ENCODE measurements at regions not wholly inside any gene's neighbourhood (a gene's known extent, or its start where the extent isn't known, plus 50 kb on each side); places are given as distances from the start of the nearest gene placed in this dataset.

DNA sequence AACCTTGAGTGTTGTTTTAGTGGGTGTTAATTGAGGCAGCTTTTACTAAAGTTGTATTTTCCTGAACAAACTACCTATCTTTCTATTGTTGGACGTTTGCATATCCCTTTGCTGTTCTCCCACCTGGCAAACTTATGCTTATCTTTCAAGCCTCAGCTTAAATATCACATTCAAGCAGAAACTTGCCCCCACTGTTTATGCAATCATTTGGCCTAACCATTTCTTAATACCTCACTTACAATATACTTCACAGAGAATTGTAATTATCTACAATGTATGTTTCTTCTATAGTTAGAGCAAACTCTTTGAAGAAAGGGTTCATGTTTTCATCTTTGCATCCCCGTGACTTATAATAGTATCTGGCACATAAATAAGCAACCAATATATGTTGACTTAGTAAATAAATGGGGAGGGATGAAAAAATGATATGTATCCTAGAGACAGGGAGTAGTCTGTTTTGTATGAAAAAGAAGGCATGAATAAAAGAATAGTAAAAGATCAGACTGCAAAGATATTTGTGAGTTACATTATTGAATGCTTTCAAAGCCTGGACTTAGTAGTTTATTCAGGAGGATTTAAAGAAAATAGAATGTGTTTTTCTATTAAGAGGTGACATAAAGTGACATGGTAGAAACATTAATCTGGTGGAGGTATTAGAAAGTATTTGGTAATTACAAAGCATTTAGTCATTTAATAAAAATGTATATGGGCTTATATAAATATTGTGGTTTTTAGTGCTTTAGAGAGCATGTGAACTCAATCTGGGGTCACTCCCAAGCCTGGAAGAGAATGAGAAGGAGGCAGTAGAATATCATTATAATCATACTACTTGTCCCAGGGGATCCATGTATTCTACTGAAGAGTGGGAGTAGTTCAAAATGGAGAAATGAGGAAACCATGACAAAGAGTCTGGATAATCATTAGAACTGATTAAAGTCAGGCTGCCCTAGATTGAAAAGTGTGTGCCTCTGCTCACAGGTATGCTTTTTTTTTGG, 60.0 kb upstream of the DCBLD2 start:
- Histone ChIP-seq H3K27me3 (ENCODE audit: control insufficient read depth in 1 of 2, insufficient read depth in 2 of 2, low read length in 2 of 2) (no peaks in the 10 kb centered on the region), H4K20me1 (ENCODE audit: insufficient read depth, low read length) (no peaks in the 10 kb centered on the region), H3K79me2 (ENCODE audit: insufficient read depth, low read length) (no peaks in the 10 kb centered on the region), H3K4me3 (replicated peaks in 1 of 3; ENCODE audit: insufficient read depth in 1 of 3, low read depth in 2 of 3, low read length in 3 of 3) (no peak overlapping the region), H3K36me3 (replicated peaks in 1 of 2; ENCODE audit: control insufficient read depth in 1 of 2, insufficient read depth in 2 of 2, low read length in 2 of 2) (no peaks in the 10 kb centered on the region), H3K27ac (ENCODE audit: extremely low read length, insufficient read depth, low read length) (no peak overlapping the region), H3K4me1 (ENCODE audit: insufficient read depth, low read length) (peaks cover 9% of the 10 kb centered on the region; the same call in 1 of the 2 replicates), H3K4me2 (ENCODE audit: low read depth, low read length) (no peak overlapping the region), H3K9ac (ENCODE audit: insufficient read depth, low read depth, low read length) (no peak overlapping the region), H2AFZ (ENCODE audit: low read length) (no peak overlapping the region), H3K9me3 (ENCODE audit: low read length) (no peaks in the 10 kb centered on the region)
- FAIRE-seq, result no peak
- TF ChIP-seq ZNF20 (CRISPR knock-in tag; IDR thresholded peaks at IDR 0.05), result no peak
- no peak for TF ChIP-seq MAX (IDR thresholded peaks at IDR 0.05)
- no peak for TF ChIP-seq ZBTB20 (CRISPR knock-in tag; IDR thresholded peaks at IDR 0.05; ENCODE audit: borderline replicate concordance, low read depth)
- TF ChIP-seq ZNF792 (CRISPR knock-in tag; IDR thresholded peaks at IDR 0.05), result no peak
- no peak for TF ChIP-seq DNMT3B (CRISPR knock-in tag; conservative IDR thresholded peaks at IDR 0.05)
- TF ChIP-seq AHR (CRISPR knock-in tag; IDR thresholded peaks at IDR 0.05), result no peak
- TF ChIP-seq ZMYM4 (CRISPR knock-in tag; IDR thresholded peaks at IDR 0.05), result no peak
- no peak for TF ChIP-seq RCOR2 (CRISPR knock-in tag; IDR thresholded peaks at IDR 0.05)
- no peak for TF ChIP-seq FOXA3 (CRISPR knock-in tag; IDR thresholded peaks at IDR 0.05)
- TF ChIP-seq RFX3 (CRISPR knock-in tag; IDR thresholded peaks at IDR 0.05), result no peak
- no peak for TF ChIP-seq TAF1 (CRISPR knock-in tag; IDR thresholded peaks at IDR 0.05)
- in situ Hi-C loops (cut with HindIII; ENCODE audit: extremely low pct_ligation_motif_present, low pct_unique_long_range_greater_than_20kb), result no loop called here
- ATAC-seq, result no peak
- POLR2A ChIA-PET, result interaction anchor here (1.1 kb wide), 1 partner anchor 60 kb away, joined by 3 read pairs; the partner anchor contains the start of gene DCBLD2
- intact Hi-C loops (cut with micrococcal nuclease; ENCODE audit: unreplicated experiment), result no loop called here
- no peak for DNase-seq (ENCODE audit: low spot score)
- 44% methylated on average over 2 of the region's 2 CpGs for WGBS (ENCODE audit: low lambda C conversion rate)
- BruUV-seq (replicated peaks), result no TSS peak
- CTCF ChIA-PET (ENCODE audit: low intra/inter-chr PET ratio, low total read pairs), result no interaction called here

Measured in HepG2 (cell line).